ENCODE measurements at regions not wholly inside any gene's neighbourhood (a gene's known extent, or its start where the extent isn't known, plus 50 kb on each side); places are given as distances from the start of the nearest gene placed in this dataset.

GRCh38 chr6:103268335-103268734 is 1591.4 kb downstream of the HACE1 start:
- Histone ChIP-seq H3K36me3 (no peaks in the 10 kb centered on the region), H3K4me1 (no peaks in the 10 kb centered on the region), H3K27me3 (no peaks in the 10 kb centered on the region), H3K4me3 (no peak overlapping the region), H3K9me3 (no peaks in the 10 kb centered on the region), H3K27ac (no peak overlapping the region)
- intact Hi-C loops (cut with DNase I; ENCODE audit: low total_unique reads) = no loop called here
- TF ChIP-seq EP300 (IDR thresholded peaks at IDR 0.05) (no peak), POLR2A (IDR thresholded peaks at IDR 0.05) (no peak), CTCF (IDR thresholded peaks at IDR 0.05) (no peak), POLR2AphosphoS5 (IDR thresholded peaks at IDR 0.05) (no peak)
- no peak for DNase-seq
- WGBS, 5 donors = 49 to 64% (median 55%) methylated on average over 2 of the region's 2 CpGs

- no peak overlapping the region for H3K27ac ChIP-seq
- no peaks in the 10 kb centered on the region for H3K36me3 ChIP-seq
- H3K4me3 ChIP-seq = no peak overlapping the region
- TF ChIP-seq CTCF (IDR thresholded peaks at IDR 0.05) = no peak
- no peak for TF ChIP-seq POLR2A (IDR thresholded peaks at IDR 0.05)
- no peak for TF ChIP-seq EP300 (IDR thresholded peaks at IDR 0.05)
- no peak for TF ChIP-seq POLR2AphosphoS5 (IDR thresholded peaks at IDR 0.05)
- peaks cover 0 to 5% (median 0%) of the 10 kb centered on the region in 4 donors for H3K9me3 ChIP-seq
- no peaks in the 10 kb centered on the region for H3K4me1 ChIP-seq
- intact Hi-C loops (cut with DNase I; ENCODE audit: low total_unique reads) = no loop called here
- DNase-seq = no peak
- H3K27me3 ChIP-seq = no peaks in the 10 kb centered on the region
- WGBS, 5 donors = 87 to 96% (median 91%) methylated on average over 5 to 9 of the region's 9 CpGs
Observed at GRCh38 chr6:103264020-103264419, 1595.7 kb downstream of the HACE1 start.

GRCh38 chr6:103255132-103255531 is 1604.6 kb downstream of the HACE1 start:
- TF ChIP-seq EP300 (IDR thresholded peaks at IDR 0.05) = no peak
- intact Hi-C loops (cut with DNase I; ENCODE audit: low total_unique reads) = no loop called here
- no peak overlapping the region for H3K27ac ChIP-seq
- H3K36me3 ChIP-seq = no peaks in the 10 kb centered on the region
- H3K4me1 ChIP-seq = no peaks in the 10 kb centered on the region
- no peaks in the 10 kb centered on the region for H3K9me3 ChIP-seq
- WGBS, 5 donors = 93 to 96% (median 94%) methylated on average over 2 of the region's 2 CpGs
- H3K4me3 ChIP-seq = no peak overlapping the region
- no peak for DNase-seq
- H3K27me3 ChIP-seq = no peaks in the 10 kb centered on the region

- TF ChIP-seq CTCF (IDR thresholded peaks at IDR 0.05) (no peak), POLR2A (IDR thresholded peaks at IDR 0.05) (no peak), POLR2AphosphoS5 (IDR thresholded peaks at IDR 0.05) (no peak), EP300 (IDR thresholded peaks at IDR 0.05) (no peak)
- Histone ChIP-seq H3K27ac (no peak overlapping the region), H3K36me3 (no peaks in the 10 kb centered on the region), H3K4me3 (no peak overlapping the region), H3K9me3 (no peaks in the 10 kb centered on the region), H3K27me3 (no peaks in the 10 kb centered on the region), H3K4me1 (no peaks in the 10 kb centered on the region)
- intact Hi-C loops (cut with DNase I; ENCODE audit: low total_unique reads) = no loop called here
- DNase-seq = peak in 1 of 2 donors; percentile 20
Observed at GRCh38 chr6:103236923-103237322, 1622.8 kb downstream of the HACE1 start.

GRCh38 chr6:103231181-103231580 is 1628.5 kb downstream of the HACE1 start:
- intact Hi-C loops (cut with DNase I; ENCODE audit: low total_unique reads) = no loop called here
- H3K4me1 ChIP-seq = no peaks in the 10 kb centered on the region
- no peak for DNase-seq
- TF ChIP-seq EP300 (IDR thresholded peaks at IDR 0.05) = no peak
- TF ChIP-seq POLR2A (IDR thresholded peaks at IDR 0.05) = no peak
- H3K4me3 ChIP-seq = no peak overlapping the region
- H3K9me3 ChIP-seq = peaks cover 0 to 28% (median 14%) of the 10 kb centered on the region in 4 donors
- H3K36me3 ChIP-seq = no peaks in the 10 kb centered on the region
- no peak overlapping the region for H3K27ac ChIP-seq
- H3K27me3 ChIP-seq = no peaks in the 10 kb centered on the region

GRCh38 chr6:103215847-103216246 is 1643.9 kb downstream of the HACE1 start:
- intact Hi-C loops (cut with DNase I; ENCODE audit: low total_unique reads) = no loop called here
- Histone ChIP-seq H3K4me3 (no peak overlapping the region), H3K27ac (no peak overlapping the region), H3K36me3 (no peaks in the 10 kb centered on the region), H3K9me3 (no peaks in the 10 kb centered on the region), H3K27me3 (no peaks in the 10 kb centered on the region), H3K4me1 (no peaks in the 10 kb centered on the region)
- TF ChIP-seq POLR2A (IDR thresholded peaks at IDR 0.05) (no peak), CTCF (IDR thresholded peaks at IDR 0.05) (no peak), EP300 (IDR thresholded peaks at IDR 0.05) (no peak), POLR2AphosphoS5 (IDR thresholded peaks at IDR 0.05) (no peak)
- DNase-seq = no peak
